Activated CD4-positive, alpha-beta T cell treated with anti-CD3 and anti-CD28 coated beads, Interleukin-2, Interleukin-6, amounts not matched to agents 100 ng/mL and 50 ng/mL, durations not matched to agents 16 hours and 8 hours (primary cell): ENCODE measurements at regions not wholly inside any gene's neighbourhood (a gene's known extent, or its start where the extent isn't known, plus 50 kb on each side); places are given as distances from the start of the nearest gene placed in this dataset.
"Not testable (repeated sequence)": the region's sequence is repeated elsewhere in the genome, so short reads cannot be mapped to it uniquely, and the experiment has no call there.

Source experiments
- DNase-seq: peaks from one replicate; pipeline ENCODE4 v3.0.0-alpha.2; 2020

DNA sequence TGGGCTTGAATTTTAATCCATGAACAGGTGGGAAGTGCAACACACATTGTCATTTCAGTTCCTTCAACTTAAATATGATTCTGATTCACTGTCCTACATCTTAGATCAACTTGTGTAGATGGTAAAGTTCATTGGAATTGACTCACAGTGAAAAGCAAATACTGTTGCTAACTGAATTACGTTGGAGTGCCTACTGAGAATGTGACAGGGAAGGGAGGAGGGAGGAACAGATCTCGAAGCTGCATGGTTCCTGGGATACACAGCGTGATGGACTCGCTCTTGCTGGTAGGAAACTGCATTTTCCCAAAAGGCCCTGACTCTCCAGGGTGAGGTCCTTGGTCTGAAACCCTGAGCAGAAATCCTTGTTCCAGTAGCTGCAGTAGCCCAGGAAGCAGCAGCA, 284.2 kb downstream of the USP46 start:
- DNase-seq, result no peak

DNA sequence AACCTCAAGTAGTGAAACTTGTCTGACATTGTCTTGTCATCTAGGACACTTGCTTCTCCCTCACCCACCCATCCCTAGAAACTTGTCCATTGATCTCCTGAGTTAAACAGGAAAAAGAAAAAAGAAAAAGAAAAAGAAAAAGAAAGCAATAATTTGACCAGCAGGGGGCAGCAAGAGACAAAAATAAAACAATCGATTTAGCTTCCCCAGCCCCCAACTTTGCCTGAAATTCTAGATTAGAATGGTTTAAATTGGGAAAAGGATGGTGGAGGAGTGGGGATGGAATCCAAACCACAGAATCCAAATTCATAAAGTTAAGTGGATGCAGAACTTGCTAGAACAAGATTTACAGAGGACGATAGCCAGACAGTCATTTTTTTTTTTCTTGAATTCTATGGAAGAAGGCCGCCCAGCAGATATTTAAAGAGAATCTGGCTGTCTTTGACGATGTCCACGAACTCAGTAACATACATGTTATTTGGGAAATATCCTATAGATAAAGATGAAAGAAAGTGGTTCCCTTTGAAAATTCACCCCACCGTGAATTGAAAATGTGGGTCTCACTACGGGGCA, 282.9 kb downstream of the USP46 start:
- DNase-seq, result peak; percentile 39

DNA sequence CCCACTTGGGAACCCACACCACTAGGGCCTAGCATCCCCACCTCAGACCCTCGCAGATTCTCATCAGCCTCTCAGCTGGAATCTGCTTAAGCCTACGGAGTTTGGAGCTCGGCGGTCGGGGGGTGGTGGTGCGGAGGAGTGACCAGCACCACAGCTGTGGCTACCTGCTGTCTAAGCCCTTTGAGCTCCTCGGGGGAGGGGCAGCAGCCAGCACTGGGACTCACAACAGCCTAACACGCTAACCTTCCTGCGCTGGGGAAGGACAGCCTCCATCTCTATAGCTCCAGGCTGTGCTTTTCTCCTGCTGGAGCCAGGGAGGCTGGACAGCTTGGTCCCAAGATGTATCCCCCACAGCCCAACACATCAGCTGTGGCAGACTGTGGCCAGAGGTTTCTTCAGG, 281.5 kb downstream of the USP46 start:
- DNase-seq, result no peak

DNA sequence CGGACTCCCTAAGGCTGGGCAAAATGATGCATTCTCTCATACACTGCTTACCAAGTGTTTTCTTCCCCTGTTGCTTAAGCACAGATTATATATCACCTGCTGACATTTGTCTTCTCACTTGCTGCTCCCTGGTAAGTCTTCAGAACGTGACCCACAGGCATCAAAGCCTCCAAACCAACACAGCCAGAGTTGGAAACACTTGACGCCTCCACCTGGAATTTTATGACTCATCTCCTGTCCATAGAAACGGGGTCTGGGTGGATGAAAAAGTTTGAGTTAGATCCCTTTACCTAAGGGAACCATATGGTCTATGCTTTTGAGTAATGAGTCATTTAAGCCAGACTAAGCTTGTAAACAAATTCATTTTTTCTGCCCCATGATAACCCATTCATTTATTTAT, 251.6 kb downstream of the USP46 start:
- DNase-seq, result no peak

DNA sequence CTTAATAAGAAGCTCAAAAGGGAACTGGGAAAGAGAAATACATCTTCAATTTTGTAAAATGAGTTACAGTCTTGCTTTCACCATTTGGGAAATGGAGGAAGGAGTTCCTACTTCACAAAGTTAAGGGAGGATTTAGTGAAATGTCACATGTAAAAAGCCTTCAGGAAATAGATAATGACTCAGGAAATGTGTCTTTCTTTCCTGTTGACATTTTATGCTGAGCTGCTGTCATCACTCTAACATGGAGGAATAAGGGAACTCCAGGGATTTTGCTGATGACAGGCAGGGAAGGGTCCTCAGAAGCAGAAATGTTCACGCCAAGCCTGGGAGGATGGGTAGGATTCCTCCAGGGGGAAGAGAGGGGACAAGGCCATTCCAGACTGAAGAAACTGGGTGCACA, 251.1 kb downstream of the USP46 start:
- DNase-seq, result no peak

DNA sequence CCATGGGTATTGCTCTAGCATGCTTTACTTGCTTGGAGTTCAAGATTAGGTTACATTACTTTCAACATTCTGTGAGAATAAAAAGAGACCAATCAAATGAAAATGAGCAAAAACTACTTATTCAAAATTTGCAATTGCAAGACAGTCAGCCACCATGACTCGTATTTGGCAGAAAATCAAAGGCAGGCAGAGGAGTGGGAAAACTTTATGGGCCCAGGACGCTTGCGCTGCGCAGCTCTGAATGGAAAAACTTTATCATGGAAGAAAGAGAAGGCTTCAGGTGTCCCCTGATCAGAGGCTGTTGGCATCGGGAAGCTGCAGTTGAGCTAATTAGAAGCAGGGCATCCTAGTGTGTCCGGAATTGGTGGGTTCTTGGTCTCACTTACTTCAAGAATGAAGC, 250.6 kb downstream of the USP46 start:
- DNase-seq, result no peak

DNA sequence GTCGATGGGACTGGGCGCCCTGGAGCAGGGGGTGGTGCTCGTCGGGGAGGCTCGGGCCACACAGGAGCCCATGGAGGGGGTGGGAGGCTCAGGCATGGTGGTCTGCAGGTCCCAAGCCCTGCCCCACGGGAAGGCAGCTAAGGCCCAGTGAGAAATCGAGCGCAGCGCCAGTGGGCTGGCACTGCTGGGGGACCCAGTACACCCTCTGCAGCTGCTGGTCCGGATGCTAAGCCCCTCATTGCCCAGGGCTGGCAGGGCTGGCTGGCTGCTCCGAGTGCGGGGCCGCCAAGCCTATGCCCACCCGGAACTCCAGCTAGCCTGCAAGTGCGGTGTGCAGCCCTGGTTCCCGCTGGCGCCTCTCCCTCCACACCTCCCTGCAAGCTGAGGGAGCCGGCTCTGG, 249.3 kb downstream of the USP46 start:
- not testable (repeated sequence) for DNase-seq

DNA sequence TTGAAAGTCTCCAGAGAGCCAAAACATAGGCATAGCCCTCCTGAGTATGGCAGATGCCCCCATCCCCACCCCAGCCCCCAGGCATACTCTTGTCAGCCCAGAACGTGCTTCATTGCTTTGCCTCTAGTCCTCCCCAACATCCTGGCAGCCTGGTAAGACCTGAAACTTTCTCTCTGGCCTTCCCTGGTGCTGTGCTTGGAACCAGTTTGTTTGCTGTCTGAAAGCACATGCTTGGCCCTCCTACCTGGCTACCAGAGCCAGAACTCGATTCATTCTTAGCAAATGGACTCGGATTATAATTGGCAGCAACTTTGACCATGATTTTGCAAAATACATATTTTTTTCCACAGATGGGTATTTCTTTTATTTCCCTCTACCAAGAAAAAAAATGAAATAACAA, 248.1 kb downstream of the USP46 start:
- DNase-seq, result no peak

DNA sequence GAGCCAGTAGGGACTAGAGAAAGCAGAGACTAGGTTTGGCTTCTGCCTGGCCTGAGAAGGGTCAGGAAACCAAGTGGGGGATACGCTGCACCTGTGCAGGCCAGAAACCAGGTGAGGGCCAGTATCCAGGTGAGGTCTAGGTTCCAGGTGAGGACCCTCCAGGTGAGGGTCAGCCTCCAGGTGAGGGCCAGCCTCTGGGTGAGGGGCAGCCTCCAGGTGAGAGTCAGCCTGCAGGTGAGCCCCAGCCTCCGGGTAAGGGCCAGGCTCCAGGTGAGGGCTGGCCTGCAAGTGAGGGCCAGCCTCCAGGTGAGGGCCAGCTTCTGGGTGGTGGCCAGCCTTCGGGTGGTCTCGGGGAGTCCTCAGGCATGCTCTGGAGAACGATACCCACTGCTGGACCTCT, 238.8 kb downstream of the USP46 start:
- no peak for DNase-seq

DNA sequence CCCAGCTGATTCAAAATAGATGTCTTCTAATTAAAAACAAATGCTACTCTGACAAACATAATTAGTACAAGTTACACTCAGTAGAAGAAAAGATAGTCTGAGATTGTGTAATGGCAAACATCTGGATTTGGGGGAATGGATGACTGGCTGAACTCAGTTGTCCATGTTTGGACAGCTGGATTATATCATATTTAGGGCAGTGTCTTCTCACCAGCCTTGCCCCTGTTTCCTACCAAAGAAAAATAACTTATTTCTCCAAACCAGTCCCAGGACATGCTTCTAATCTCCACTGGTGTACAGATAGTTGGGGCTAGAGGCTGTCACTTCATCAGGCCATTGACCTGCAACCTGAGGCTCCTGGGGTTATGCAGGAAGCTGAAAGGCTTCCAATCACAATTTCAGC, 237.3 kb downstream of the USP46 start:
- no peak for DNase-seq

DNA sequence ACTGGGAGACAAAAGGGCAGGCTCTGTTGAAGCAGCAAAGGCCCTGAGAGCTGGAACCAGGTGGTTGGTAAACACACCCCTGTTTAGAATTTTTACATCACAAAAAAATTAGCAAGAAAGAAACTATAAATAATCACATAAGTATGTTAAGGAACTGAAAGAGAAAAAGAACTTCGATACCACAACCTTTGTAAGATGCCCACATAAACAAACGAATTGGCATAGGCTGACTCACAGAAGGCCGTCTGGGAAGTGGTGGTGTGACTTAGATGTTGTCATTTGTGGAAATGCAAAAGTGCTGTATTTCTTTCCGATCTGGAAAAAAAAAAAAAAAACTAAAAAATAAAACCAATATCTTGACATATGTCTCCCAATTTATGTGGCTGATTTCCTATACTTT, 235.1 kb downstream of the USP46 start:
- no peak for DNase-seq

DNA sequence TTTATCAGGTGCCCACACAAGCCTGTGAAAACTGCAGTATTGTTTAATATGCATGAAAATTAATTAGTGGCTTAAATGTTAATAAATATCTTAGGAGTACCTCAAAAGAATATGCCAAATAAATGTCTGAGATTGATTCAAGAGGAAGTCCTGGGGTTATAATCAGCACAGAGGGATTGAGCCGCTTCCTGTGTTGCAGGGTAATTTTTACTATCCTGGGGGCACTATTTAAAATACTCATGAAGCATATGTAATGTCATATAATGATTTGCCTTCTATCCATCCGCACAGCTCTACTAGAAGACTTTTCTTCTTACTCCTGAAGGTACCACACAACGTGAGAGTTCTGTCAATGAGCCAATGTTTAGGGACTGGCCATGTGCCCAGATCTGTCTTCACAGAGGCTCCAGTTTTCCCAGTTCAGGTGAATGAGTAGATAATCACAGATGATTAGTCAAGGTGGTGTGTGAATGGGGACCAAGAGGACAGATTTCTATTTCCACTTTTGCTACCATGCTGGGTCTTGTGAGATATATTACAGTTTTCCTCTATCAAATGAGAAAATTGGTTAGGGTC, 233.3 kb downstream of the USP46 start:
- no peak for DNase-seq

DNA sequence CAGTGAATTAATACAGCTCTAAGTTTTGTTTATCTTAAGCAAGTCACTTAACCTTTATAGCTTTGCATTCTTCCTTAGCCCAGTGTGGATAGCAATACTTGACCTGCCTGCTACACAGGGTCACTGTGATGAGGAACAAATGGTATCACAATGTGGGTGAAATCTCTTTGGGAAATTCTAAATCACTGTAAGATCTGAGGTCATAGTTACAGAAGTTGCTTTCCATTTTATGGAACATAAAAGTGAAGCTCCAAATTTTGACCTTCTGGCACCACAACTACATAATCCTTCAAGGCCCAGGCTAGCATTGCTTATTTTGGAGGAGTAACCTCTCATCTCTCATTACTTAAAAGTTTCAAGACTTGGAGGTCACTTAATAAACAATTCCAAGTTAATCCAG, 227.7 kb downstream of the USP46 start:
- DNase-seq, result no peak

DNA sequence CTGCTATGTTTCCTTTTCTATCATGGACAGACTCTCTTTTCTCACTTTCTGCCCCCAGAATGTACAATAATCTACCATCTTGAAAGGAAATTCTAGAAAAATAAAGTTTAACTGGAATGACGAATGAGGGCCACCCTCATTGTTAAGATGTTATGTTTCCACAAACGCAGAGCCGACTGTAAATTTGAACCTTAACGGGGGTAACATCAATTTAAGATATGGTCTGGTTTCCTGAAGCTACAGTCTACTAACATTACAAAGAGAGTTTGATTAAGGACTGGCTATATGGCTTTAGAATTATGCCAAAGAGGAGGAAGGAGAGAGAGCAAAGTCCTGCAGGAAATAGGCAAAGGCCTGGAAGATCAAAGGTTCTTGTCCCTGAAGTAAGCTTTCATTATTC, 227.2 kb downstream of the USP46 start:
- DNase-seq, result no peak

DNA sequence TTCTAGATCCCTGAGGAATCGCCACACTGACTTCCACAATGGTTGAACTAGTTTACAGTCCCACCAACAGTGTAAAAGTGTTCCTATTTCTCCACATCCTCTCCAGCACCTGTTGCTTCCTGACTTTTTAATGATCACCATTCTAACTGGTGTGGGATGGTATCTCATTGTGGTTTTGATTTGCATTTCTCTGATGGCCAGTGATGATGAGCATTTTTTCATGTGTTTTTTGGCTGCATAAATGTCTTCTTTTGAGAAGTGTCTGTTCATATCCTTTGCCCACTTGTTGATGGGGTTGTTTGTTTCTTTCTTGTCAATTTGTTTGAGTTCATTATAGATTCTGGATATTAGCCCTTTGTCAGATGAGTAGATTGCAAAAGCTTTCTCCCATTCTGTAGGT, 216.6 kb downstream of the USP46 start:
- DNase-seq, result not testable (repeated sequence)

DNA sequence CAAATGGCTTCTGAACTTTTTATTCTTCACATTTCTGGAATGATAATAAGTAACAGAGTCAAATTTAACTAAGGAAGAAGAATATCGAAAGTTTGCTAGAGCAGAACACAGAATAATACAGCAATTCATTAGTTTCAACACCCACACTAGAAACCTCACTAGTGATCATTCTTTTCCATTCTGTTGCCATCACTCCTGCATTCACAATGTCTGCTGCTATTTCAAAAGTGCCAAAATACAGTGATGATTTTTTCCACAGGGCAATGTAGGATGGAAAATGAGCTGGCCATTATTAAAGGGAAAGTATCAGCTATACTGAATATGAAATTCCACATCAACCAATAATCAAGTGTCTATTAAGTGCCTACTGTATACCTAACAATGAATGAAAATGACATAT, 186.7 kb downstream of the USP46 start:
- no peak for DNase-seq

DNA sequence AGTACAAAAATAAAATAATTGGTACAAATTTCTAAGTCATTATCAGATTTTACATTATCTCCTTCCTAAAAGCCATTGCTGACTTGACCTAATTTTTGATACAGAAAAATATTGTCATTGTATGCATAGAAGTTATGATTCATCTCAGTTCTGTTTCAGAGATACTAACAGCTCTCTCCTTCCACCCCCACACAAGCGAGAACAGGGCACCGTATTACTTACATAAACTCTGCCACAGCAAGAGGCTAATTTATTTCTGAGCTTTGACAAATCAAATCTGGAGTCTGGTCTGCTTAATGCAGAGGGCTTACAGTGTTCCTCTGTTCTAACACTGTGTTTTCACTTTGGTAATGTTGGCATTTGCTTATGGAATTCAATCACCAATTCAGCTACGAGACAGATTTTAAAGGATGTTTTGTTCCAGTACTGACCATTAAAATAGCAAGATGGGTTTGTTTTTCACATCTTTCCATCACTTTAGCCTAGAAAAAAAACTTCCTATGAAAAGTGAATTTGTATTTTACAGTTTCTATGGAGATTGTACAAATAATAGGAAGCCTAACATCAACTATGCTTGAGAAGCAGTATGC, 181.8 kb downstream of the USP46 start:
- DNase-seq, result no peak

DNA sequence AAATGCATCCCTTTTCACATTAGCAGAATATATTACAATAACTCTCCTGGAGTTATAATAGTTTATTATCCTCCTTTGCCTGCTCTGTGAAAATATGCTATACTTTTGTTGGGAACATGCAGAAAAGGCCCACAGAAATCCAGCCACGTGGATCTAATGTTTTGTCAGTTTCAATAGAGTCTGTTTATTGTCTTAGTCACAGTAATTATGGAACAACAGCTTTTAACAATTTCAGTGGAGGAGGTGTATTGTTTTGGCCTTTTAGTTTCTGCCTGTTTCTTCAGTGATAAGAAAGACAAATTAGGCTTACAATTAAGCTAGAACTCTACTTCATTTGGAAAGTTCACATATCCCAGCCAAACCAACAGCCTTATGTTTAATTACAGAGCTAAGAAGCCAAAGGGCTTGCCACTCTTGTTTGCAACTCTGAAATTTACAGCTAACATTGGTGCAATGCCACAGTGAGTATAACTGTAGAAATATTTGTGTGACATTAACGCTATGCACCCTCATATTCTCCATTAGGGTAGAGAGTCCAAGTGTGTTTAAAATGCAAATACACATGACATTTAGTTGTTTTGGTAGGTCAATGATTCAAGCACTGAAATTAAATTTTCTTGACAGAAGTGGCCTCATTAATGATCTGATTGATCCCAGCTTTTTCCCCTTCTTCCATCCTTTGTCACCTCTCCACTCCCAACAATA, 175.8 kb downstream of the USP46 start:
- DNase-seq, result no peak

DNA sequence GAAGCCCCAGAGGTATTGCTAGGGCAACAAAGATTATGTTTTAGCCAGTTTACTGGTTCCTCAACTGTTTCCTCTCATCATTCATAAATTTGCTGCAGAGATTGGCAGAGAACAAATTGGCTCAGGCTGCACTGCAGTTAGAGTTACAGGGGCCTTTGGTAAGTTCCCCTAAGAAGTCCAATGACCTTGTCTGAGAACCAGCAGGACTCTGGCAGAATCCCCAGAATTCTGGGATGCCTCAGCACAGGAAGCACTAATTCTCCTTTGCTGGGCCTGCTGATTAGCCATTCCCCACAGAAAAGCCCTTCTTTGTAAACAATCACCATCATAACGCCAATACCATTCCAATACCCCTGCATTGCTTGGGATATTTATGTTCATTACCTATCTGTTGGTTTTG, 151.3 kb downstream of the USP46 start:
- no peak for DNase-seq

DNA sequence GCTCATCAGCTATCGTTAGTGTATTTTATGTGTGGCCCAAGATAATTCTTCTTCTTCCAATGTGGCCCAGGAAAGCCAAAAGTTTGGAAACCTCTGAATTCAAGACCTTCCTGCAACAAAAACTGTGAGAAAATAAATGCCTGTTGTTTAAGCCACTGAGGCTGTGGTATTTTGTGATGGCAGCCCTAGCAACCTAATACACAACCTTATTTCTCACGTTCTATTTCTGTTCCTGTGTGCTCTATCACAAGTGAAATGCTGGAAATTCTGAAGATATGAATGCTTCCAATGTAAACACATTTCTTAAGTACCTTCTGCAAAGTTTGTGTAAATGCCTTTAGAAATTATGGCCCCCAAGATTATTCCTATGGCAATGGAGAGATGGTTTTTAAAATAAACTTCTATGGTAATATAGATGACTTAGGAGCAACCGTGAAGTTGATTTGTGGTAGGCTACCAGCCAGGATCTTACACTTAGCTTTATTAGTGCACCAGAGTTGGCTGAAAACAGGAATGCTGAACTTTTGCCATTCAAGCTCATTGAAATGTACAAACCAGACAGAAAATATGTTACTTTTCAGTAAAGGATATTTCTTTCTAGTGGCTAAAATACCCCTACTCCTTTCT, 148.0 kb downstream of the USP46 start:
- no peak for DNase-seq

DNA sequence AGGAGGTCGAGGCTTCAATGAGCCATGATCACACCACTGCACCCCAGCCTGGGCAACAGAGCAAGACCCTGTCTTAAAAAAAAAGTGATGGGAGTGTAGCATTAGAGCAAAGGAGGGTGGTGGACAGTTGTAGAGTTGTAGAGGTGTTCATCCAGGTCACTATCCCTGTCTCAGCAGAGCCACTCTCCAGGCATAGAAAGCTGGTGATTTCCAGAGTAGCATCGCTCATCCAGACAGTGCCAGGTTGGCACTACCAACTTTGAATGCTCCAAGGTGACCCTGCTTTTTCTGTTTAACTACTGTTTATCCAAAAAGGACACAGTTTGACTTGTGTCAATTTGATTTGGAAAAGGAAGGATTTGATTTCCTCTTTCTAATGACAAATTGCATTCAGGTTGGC, 147.3 kb downstream of the USP46 start:
- no peak for DNase-seq

DNA sequence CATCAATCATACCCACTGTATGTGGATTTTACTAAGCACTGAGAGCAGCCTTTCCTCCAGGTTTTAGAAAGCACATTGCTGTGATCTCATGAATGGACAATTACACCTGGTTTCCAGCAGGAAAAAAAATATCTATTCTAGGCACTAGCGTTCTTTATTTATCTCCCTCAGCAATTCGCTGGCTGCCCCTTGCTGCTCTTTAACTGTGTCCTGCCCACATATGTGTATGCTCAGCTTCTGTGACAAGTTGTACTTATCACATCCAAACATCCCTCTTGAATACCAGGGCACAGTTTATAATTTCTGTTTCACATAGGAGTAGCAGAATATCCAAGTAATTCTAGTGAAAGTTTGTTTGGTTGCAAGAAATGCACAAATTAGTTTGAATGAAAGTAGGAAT, 146.8 kb downstream of the USP46 start:
- no peak for DNase-seq

DNA sequence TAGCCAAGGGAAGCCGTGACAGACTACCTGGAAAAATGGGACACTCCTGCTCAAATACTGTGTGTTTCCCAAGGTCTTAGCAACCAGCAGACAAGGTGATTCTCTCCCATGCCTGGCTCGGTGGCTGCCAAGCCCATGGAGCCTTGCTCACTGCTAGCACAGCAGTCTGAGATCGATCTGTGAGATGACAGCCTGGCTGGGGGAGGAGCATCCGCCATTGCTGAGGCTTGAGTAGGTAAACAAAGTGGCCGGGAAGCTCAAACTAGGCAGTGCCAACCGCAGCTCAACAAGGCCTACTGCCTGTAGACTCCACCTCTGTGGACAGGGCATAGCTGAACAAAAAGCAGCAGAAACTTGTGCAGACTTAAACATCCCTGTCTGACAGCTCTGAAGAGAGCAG, 137.0 kb downstream of the USP46 start:
- not testable (repeated sequence) for DNase-seq

DNA sequence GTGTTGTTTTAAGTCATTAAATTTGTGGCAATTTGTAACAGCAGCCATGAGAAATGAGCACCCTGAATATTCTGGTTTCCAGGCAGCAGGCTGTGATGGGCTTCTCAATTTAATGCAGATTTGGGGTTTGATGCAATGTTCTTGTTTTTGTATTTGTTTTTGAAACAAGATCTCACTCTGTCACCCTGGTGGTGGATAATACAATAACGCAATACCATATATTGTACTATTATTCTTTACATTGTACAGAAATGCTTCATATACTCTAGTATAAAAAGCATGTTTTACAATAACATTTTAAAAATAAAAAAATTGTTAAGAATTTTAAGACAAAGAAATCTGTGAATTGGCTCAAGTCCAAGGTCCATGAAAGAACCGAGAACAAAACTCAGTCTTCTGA, 129.1 kb downstream of the USP46 start:
- DNase-seq, result no peak
